H1 (cell line): ENCODE measurements at regions not wholly inside any gene's neighbourhood (a gene's known extent, or its start where the extent isn't known, plus 50 kb on each side); places are given as distances from the start of the nearest gene placed in this dataset.

Experiments
- CTCF ChIA-PET: fragments of 300-600 bp; sonication (Branson Sonifier 250); formaldehyde crosslinking; loops from one replicate; lab custom pipeline; 2021; ENCODE audit not compliant: partially characterized antibody; lab: Charles Lee
- POLR2A ChIA-PET: fragments of 300-600 bp; sonication (Branson Sonifier 250); formaldehyde crosslinking; loops from one replicate; lab custom pipeline; 2021; ENCODE audit warnings: inconsistent platforms; ENCODE audit not compliant: partially characterized antibody; lab: Charles Lee
- DNase-seq, 2 experiments: peaks; one replicate each; pipeline versions ENCODE4 v3.0.0 to v3.0.0-alpha.2; 2010 to 2022; ENCODE audit warnings: low spot score in 2 of 2, low read depth in 1 of 2, mixed read lengths in 1 of 2
- FAIRE-seq: peaks from 2 replicates; lab custom pipeline; 2011; peaks lifted over from hg19 to GRCh38; lab: Jason Lieb, UNC
- H2AFZ ChIP-seq: 2 replicates; pipeline ENCODE4 v1.8.1; 2012; ENCODE audit warnings: low read length, inconsistent platforms
- H2AK5ac ChIP-seq: 2 replicates; pipeline ENCODE4 v1.6.1; 2013; ENCODE audit warnings: low read depth, low read length
- H2BK120ac ChIP-seq: replicated peaks from 2 replicates; pipeline ENCODE3; 2013; ENCODE audit warnings: low read depth, low read length, inconsistent platforms
- H2BK12ac ChIP-seq: 2 replicates; pipeline ENCODE4 v1.6.1; 2013; ENCODE audit warnings: low read depth, low read length
- H2BK15ac ChIP-seq: 2 replicates; pipeline ENCODE4 v1.6.1; 2013; ENCODE audit warnings: low read length
- H2BK20ac ChIP-seq: 2 replicates; pipeline ENCODE4 v1.6.1; 2013; ENCODE audit warnings: low read length
- H2BK5ac ChIP-seq: 2 replicates; pipeline ENCODE4 v1.6.1; 2013; ENCODE audit warnings: low read depth, low read length
- H3K14ac ChIP-seq: 2 replicates; pipeline ENCODE4 v1.6.1; 2013; ENCODE audit warnings: inconsistent platforms; ENCODE audit not compliant: insufficient read length
- H3K18ac ChIP-seq: 2 replicates; pipeline ENCODE4 v1.6.1; 2013; ENCODE audit warnings: low read length; ENCODE audit errors: extremely low read depth
- H3K23ac ChIP-seq: 2 replicates; pipeline ENCODE4 v1.6.1; 2013; ENCODE audit warnings: inconsistent platforms; ENCODE audit not compliant: insufficient read length
- H3K23me2 ChIP-seq: 2 replicates; pipeline ENCODE4 v1.6.1; 2013; ENCODE audit warnings: low read depth, low read length
- H3K27ac ChIP-seq: 2 replicates; pipeline ENCODE4 v1.6.1; 2011; ENCODE audit warnings: low read depth, low read length, inconsistent platforms
- H3K27me3 ChIP-seq, 4 experiments: replicated peaks in 1 of 4; 1 replicate in 1 of 4; 2 replicates in 3 of 4; pipeline versions ENCODE4 v1.6.1 to v1.8.1; 2011 to 2013; ENCODE audit warnings: low read length in 3 of 4, mild to moderate bottlenecking in 3 of 4, inconsistent platforms in 2 of 4, mixed read lengths in 2 of 4, moderate library complexity in 1 of 4; ENCODE audit not compliant: control insufficient read depth in 3 of 4, insufficient read depth in 3 of 4; ENCODE audit errors: extremely low read depth in 1 of 4
- H3K36me3 ChIP-seq, 4 experiments: 2 replicates each; pipeline versions ENCODE4 v1.6.1 to v1.8.1; 2011 to 2013; ENCODE audit warnings: mild to moderate bottlenecking in 4 of 4, low read length in 3 of 4, moderate library complexity in 2 of 4, control low read depth in 1 of 4, inconsistent platforms in 1 of 4; ENCODE audit not compliant: insufficient read depth in 4 of 4, control insufficient read depth in 2 of 4
- H3K4ac ChIP-seq: replicated peaks from 2 replicates; pipeline ENCODE3; 2013; ENCODE audit warnings: low read length, low read depth, mixed read lengths, inconsistent platforms; ENCODE audit not compliant: insufficient read length
- H3K4me1 ChIP-seq, 4 experiments: replicated peaks in 1 of 4; 1 replicate in 1 of 4; 2 replicates in 3 of 4; pipeline versions ENCODE4 v1.6.1 to v1.8.1; 2011 to 2013; ENCODE audit warnings: low read length in 3 of 4, inconsistent platforms in 2 of 4, mixed read lengths in 1 of 4; ENCODE audit not compliant: insufficient read depth in 4 of 4, control insufficient read depth in 3 of 4
- H3K4me2 ChIP-seq, 2 experiments: 2 replicates each; pipeline versions ENCODE4 v1.6.1 to v1.8.1; 2011 to 2013; ENCODE audit warnings: low read depth in 2 of 2, low read length in 2 of 2, control low read depth in 1 of 2, inconsistent platforms in 1 of 2, mild to moderate bottlenecking in 1 of 2; ENCODE audit not compliant: insufficient read depth in 1 of 2
- H3K4me3 ChIP-seq, 4 experiments: fragments of 200-600, 300-600 bp in 1 of 4; sonication (generic), shearing (Covaris generic), sonication (Bioruptor Twin) in 1 of 4; 2 replicates each; pipeline versions ENCODE4 v1.5.1 to v1.8.1; 2011 to 2016; ENCODE audit warnings: low read length in 4 of 4, low read depth in 3 of 4, control low read depth in 2 of 4, inconsistent platforms in 2 of 4, mild to moderate bottlenecking in 2 of 4, mixed read lengths in 1 of 4, moderate library complexity in 1 of 4; ENCODE audit not compliant: insufficient read depth in 2 of 4; ENCODE audit errors: extremely low read depth in 1 of 4
- H3K56ac ChIP-seq: replicated peaks from 2 replicates; pipeline ENCODE3; 2013; ENCODE audit warnings: low read depth, mild to moderate bottlenecking, mixed read lengths, low read length, inconsistent platforms; ENCODE audit not compliant: insufficient read length
- H3K79me1 ChIP-seq: 2 replicates; pipeline ENCODE4 v1.6.1; 2013; ENCODE audit warnings: low read depth, low read length, control low read depth
- H3K79me2 ChIP-seq, 2 experiments: 2 replicates each; pipeline versions ENCODE4 v1.6.1 to v1.8.1; 2012 to 2013; ENCODE audit warnings: low read length in 2 of 2, mild to moderate bottlenecking in 2 of 2, inconsistent platforms in 1 of 2; ENCODE audit not compliant: insufficient read depth in 2 of 2, control insufficient read depth in 1 of 2
- H3K9ac ChIP-seq, 4 experiments: replicated peaks in 1 of 4; 1 replicate in 1 of 4; 2 replicates in 3 of 4; pipeline versions ENCODE4 v1.6.1 to v1.8.1; 2011 to 2013; ENCODE audit warnings: low read depth in 3 of 4, low read length in 3 of 4, control low read depth in 2 of 4, mild to moderate bottlenecking in 2 of 4, moderate library complexity in 2 of 4, inconsistent platforms in 1 of 4; ENCODE audit errors: extremely low read depth in 1 of 4
- H3K9me3 ChIP-seq, 2 experiments: 2 replicates each; pipeline versions ENCODE4 v1.6.1 to v1.8.1; 2012 to 2013; ENCODE audit warnings: mild to moderate bottlenecking in 2 of 2, moderate library complexity in 2 of 2, control low read depth in 1 of 2, inconsistent platforms in 1 of 2, low read depth in 1 of 2, low read length in 1 of 2, mixed read lengths in 1 of 2; ENCODE audit not compliant: insufficient read depth in 2 of 2
- H4K20me1 ChIP-seq, 2 experiments: replicated peaks in 1 of 2; 2 replicates each; pipeline versions ENCODE3 to v1.8.1; 2011 to 2013; ENCODE audit warnings: inconsistent platforms in 2 of 2, low read length in 2 of 2, mild to moderate bottlenecking in 1 of 2; ENCODE audit not compliant: insufficient read depth in 2 of 2, control insufficient read depth in 1 of 2
- H4K5ac ChIP-seq: 2 replicates; pipeline ENCODE4 v1.6.1; 2013; ENCODE audit warnings: low read length, low read depth, mixed read lengths, inconsistent platforms; ENCODE audit not compliant: insufficient read length
- H4K8ac ChIP-seq: 2 replicates; pipeline ENCODE4 v1.8.0; 2013; ENCODE audit warnings: mild to moderate bottlenecking, moderate library complexity, low read length, inconsistent platforms; ENCODE audit not compliant: insufficient read depth; ENCODE audit errors: extremely low read depth
- H4K91ac ChIP-seq: replicated peaks from 2 replicates; pipeline ENCODE3; 2013; ENCODE audit warnings: low read length, mixed read lengths, inconsistent platforms; ENCODE audit not compliant: insufficient read length
- BACH1 ChIP-seq: IDR thresholded peaks from 2 replicates; pipeline ENCODE4 v1.6.1; 2012; ENCODE audit warnings: low read length, improper control_type of control experiment
- BRCA1 ChIP-seq: IDR thresholded peaks from 2 replicates; pipeline ENCODE4 v1.6.1; 2012; ENCODE audit warnings: low read depth, low read length, improper control_type of control experiment
- HDAC6 ChIP-seq: IDR thresholded peaks from one replicate; pipeline ENCODE4 v1.7.1; 2012; ENCODE audit warnings: low read depth, mild to moderate bottlenecking, inconsistent platforms, low read length, moderate library complexity
- RFX5 ChIP-seq: IDR thresholded peaks from 2 replicates; pipeline ENCODE4 v1.6.1; 2011; ENCODE audit warnings: low read depth, low read length, improper control_type of control experiment, borderline replicate concordance
- ZNF274 ChIP-seq: IDR thresholded peaks from 2 replicates; pipeline ENCODE4 v1.7.0; 2012; ENCODE audit warnings: low read length, borderline replicate concordance; ENCODE audit errors: extremely low read depth
- WGBS, 2 experiments: shearing (Covaris generic) in 1 of 2; methylation state at CpG; one replicate each; pipeline versions ENCODE4 v1.1.6 to v1.1.7; 2013 to 2015; ENCODE audit warnings: low lambda C conversion rate in 2 of 2, mixed read lengths in 2 of 2, inconsistent platforms in 1 of 2, low coverage in 1 of 2, missing lambda C conversion rate in 1 of 2; ENCODE audit not compliant: insufficient replicate concordance in 2 of 2, insufficient coverage in 1 of 2, insufficient read length in 1 of 2; ENCODE audit errors: extremely low coverage in 1 of 2, missing lambda C conversion rate in 1 of 2; 5-methylcytosine and 5-hydroxymethylcytosine counted together

DNA sequence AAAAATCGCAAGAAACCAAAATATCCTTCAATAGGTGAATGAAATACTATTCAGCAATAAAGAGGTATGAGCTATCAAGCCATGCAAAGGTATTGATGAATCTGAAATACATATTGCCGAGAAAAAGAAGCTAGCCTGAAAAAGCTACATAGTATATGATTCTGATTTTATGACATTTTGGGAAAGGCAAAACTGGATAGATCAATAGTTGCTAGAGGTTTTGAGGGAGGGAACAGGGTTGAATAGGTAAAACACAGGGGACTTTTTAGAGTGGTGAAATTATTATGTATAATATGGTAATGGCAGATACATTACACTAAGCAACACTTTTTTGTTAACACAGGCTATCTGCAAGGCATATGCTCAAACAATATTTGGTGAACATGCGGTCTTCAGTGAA, 327.6 kb upstream of the ADAMTSL1 start:
- H3K27ac ChIP-seq: no peak overlapping the region
- H4K91ac ChIP-seq: no peak overlapping the region
- no peaks in the 10 kb centered on the region for H3K79me2 ChIP-seq
- H3K56ac ChIP-seq: no peak overlapping the region
- H2BK20ac ChIP-seq: no peak overlapping the region
- CTCF ChIA-PET: interaction anchor here (1.2 to 2.4 kb wide), 4 partner anchors 11 to 335 kb away, joined by 3 to 15 read pairs (median 4); no protein-coding TSS in a partner anchor
- H2BK5ac ChIP-seq: no peak overlapping the region
- H3K23ac ChIP-seq: no peak overlapping the region
- no peak overlapping the region for H4K5ac ChIP-seq
- H4K20me1 ChIP-seq: no peaks in the 10 kb centered on the region
- H3K4me2 ChIP-seq: no peak overlapping the region
- no peaks in the 10 kb centered on the region for H3K79me1 ChIP-seq
- H3K4me3 ChIP-seq: no peak overlapping the region
- no peak for FAIRE-seq
- no peaks in the 10 kb centered on the region for H3K23me2 ChIP-seq
- no peak overlapping the region for H2BK120ac ChIP-seq
- POLR2A ChIA-PET: no interaction called here
- no peak overlapping the region for H3K9ac ChIP-seq
- no peak overlapping the region for H4K8ac ChIP-seq
- no peaks in the 10 kb centered on the region for H3K27me3 ChIP-seq
- no peaks in the 10 kb centered on the region for H3K4me1 ChIP-seq
- DNase-seq: no peak
- H2AFZ ChIP-seq: no peak overlapping the region
- no peaks in the 10 kb centered on the region for H3K36me3 ChIP-seq
- H2AK5ac ChIP-seq: no peak overlapping the region
- H3K9me3 ChIP-seq: no peaks in the 10 kb centered on the region
- no peak overlapping the region for H3K4ac ChIP-seq
- H3K18ac ChIP-seq: no peak overlapping the region
- no peak overlapping the region for H3K14ac ChIP-seq
- H2BK15ac ChIP-seq: no peak overlapping the region
- 91% methylated on average over 3 of the region's 3 CpGs; no CpG with 5 or more reads in 1 of the 2 experiments for WGBS, 2 experiments
- no peak overlapping the region for H2BK12ac ChIP-seq
- TF ChIP-seq HDAC6 (no peak), BRCA1 (no peak), BACH1 (no peak), RFX5 (no peak), ZNF274 (no peak)
